ENCODE measurements at regions not wholly inside any gene's neighbourhood (a gene's known extent, or its start where the extent isn't known, plus 50 kb on each side); places are given as distances from the start of the nearest gene placed in this dataset.

GRCh38 chr15:92273286-92273685 is 120.4 kb upstream of the ST8SIA2 start:
- DNase-seq (ENCODE audit: low read depth), result no peak
- TF ChIP-seq CTCF (conservative IDR thresholded peaks at IDR 0.05; ENCODE audit: low read depth, low read length), result no peak

GRCh38 chr15:92273723-92274122 is 120.0 kb upstream of the ST8SIA2 start:
- TF ChIP-seq CTCF (conservative IDR thresholded peaks at IDR 0.05; ENCODE audit: low read depth, low read length), result no peak
- H3K4me3 ChIP-seq (ENCODE audit: low read depth, low read length), result no peak overlapping the region
- DNase-seq (ENCODE audit: low read depth), result no peak

More at GRCh38 chr15:92273286-92273685, 120.4 kb upstream of the ST8SIA2 start:
- H3K4me3 ChIP-seq (ENCODE audit: low read depth, low read length), result no peak overlapping the region

GRCh38 chr15:92277776-92278175 is 115.9 kb upstream of the ST8SIA2 start:
- peak; percentile 52 for TF ChIP-seq CTCF (conservative IDR thresholded peaks at IDR 0.05; ENCODE audit: low read depth, low read length)
- no peak for DNase-seq (ENCODE audit: low read depth)
- no peak overlapping the region for H3K4me3 ChIP-seq (ENCODE audit: low read depth, low read length)

- no peak for DNase-seq (ENCODE audit: low read depth)
- TF ChIP-seq CTCF (conservative IDR thresholded peaks at IDR 0.05; ENCODE audit: low read depth, low read length), result no peak
- H3K4me3 ChIP-seq (ENCODE audit: low read depth, low read length), result no peak overlapping the region
These were observed 109.9 kb upstream of the ST8SIA2 start for GRCh38 chr15:92283813-92284212.

- no peak for DNase-seq (ENCODE audit: low read depth)
- TF ChIP-seq CTCF (conservative IDR thresholded peaks at IDR 0.05; ENCODE audit: low read depth, low read length), result no peak
- no peak overlapping the region for H3K4me3 ChIP-seq (ENCODE audit: low read depth, low read length)
These were observed 104.9 kb upstream of the ST8SIA2 start for GRCh38 chr15:92288755-92289154.

- H3K4me3 ChIP-seq (ENCODE audit: low read depth, low read length), result no peak overlapping the region
- no peak for TF ChIP-seq CTCF (conservative IDR thresholded peaks at IDR 0.05; ENCODE audit: low read depth, low read length)
These were observed 103.9 kb upstream of the ST8SIA2 start for GRCh38 chr15:92289733-92290132.

GRCh38 chr15:92290359-92290992 is 103.2 kb upstream of the ST8SIA2 start:
- no peak for DNase-seq (ENCODE audit: low read depth)
- no peak overlapping the region for H3K4me3 ChIP-seq (ENCODE audit: low read depth, low read length)
- no peak for TF ChIP-seq CTCF (conservative IDR thresholded peaks at IDR 0.05; ENCODE audit: low read depth, low read length)

More at GRCh38 chr15:92289733-92290132, 103.9 kb upstream of the ST8SIA2 start:
- DNase-seq (ENCODE audit: low read depth), result no peak

Measured in epithelial cell of proximal tubule (primary cell).